Suppressor macrophage (primary cell): ENCODE measurements at regions not wholly inside any gene's neighbourhood (a gene's known extent, or its start where the extent isn't known, plus 50 kb on each side); places are given as distances from the start of the nearest gene placed in this dataset.
A peak's percentile ranks its signal among the peaks of the same experiment; 100 is the strongest.
"Not testable (repeated sequence)": the region's sequence is repeated elsewhere in the genome, so short reads cannot be mapped to it uniquely, and the experiment has no call there.

Experiments used
- DNase-seq, 4 experiments: peaks; one replicate each; pipeline ENCODE4 v3.0.0-alpha.2; 2020 to 2022

DNA sequence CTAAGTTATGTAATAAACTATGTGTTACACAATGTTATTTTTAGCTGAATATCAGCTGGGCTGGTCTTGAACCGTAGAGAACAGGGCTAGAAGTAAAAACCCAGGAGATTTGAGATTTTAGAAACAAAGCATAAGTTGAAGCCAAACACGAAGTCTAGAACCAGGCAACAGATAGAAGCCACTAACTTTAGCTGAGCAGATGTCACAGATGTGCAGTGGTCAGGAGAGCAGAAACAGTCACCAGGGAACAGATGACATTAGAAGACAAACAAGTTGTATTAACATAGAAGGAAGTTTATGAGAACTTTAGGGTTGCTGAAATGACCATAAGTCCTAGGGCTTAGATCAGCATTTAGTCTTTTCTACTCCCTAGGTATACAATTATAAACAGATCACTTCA is 731.0 kb downstream of the ZNF385D start:
- no peak for DNase-seq

DNA sequence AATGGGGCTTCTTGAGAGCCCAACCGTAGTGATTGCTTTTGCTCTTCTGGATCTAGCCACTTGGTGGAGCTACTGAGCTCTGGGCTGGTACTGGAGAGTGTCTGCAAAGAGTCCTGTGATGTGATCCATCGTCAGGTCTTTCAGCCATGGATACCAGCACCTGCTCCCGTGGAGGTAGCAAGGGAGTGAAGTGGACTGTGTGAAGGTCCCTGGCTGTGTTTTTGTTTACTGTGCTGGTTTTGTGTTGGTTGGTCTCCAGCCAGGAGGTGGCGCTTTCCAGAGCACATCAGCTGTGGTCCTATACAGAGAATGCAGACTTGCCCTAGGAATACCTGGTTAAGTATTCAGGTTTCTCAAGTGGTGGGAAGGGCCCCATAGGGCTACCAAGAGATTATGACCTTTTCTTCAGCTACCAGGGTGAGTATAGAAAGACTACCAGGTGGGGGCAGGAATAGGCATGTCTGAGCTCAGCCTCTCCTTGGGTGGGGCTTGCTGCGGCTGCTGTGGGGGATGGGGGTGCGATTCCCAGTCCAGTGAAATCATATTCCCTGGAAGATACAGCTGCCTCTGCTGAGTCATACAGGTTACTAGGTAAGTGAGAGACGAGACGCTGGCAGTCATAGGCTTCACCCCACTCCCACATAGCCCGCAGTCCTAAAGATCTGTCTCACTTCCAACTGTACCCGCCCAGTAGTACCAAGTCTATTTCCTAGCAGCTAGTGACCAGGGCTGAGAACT is 733.7 kb downstream of the ZNF385D start:
- DNase-seq = peak in 1 of 4 experiments; percentile 3

DNA sequence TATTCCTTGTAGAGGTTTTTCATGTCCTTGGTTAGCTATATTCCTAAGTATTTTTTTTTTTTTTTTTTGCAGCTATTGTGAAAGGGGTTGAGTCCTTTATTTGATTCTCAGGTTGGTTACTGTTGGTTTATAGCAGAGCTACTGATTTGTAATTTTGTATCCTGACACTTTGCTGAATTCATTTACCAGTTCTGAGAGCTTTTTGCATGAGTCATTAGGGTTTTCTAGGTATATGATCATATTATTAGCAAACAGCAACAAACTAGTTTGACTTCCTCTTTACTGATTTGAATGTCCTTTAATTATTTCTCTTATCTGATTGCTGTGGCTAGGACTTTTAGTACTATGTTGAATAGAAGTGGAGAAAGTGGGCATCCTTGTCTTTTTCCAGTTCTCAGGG is 737.4 kb downstream of the ZNF385D start:
- DNase-seq = no peak

DNA sequence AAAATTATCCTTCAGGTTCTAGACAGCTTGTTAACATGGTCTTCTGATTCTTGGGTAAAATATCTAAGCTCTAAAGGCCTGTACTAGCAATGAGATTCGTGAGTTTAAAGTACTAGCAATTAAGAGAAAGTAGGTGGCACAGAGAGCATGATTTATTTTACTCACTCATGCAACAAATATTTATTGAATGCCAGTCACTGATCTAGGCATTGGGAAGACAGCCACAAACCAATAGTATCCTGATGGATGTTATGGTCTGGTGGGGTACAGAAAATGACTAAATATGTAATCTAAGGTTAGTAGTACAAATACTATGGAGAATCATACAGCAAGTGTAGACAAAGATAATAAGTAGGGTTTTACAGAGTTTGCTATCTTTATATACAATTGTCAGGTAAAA is 751.3 kb downstream of the ZNF385D start:
- no peak for DNase-seq

DNA sequence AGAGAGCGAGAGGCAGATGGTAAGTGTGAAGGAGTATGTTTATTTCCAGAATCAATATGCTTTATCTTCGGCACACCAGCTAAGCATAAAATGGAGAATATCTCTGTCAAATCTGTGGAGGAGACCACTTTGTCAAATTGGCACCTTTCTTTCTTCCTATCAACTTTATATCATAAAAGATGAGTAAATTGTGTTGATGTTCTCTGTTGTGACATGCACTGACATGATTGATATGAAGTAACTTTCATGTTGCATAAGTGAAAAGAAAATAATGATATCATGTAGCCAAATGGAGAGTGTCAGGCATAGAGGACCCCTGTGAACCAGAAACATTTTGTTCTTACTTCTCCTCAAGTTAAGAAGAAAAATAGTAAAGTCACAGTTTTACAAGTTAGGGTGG is 753.8 kb downstream of the ZNF385D start:
- no peak for DNase-seq

DNA sequence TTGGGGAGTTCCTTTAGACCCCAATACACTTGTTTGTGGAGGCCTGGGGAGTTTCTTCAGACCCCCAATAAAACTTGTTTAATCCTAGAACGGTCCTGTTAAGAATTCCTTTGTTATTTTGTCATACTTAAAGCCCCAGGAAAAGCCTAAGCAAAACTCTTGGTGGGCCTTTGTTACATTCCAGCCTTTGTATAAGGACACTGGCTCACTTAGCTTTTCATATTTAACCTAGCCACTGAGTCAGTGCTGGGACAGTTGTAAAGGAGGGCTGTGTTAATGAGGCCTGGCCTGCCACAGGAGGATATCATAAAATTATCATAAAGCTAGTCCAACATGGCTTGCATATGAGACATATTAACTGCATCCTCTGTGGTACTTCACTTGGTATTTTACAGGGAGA is 760.1 kb downstream of the ZNF385D start:
- no peak for DNase-seq

DNA sequence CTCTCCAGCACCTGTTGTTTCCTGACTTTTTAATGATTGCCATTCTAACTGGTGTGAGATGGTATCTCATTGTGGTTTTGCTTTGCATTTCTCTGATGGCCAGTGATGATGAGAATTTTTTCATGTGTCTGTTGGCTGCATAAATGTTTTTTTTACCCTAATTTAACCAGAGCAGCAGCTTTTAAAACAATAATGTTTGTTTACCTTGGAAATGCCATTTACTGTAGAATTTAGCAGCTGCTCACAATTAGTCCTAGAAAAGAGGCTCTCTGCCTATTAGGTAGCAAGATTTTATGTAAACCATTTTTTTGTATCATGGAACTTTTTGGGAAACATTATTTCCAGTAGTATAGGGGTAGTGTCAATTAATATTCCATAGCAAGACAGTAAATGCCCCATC is 761.4 kb downstream of the ZNF385D start:
- DNase-seq = not testable (repeated sequence)

DNA sequence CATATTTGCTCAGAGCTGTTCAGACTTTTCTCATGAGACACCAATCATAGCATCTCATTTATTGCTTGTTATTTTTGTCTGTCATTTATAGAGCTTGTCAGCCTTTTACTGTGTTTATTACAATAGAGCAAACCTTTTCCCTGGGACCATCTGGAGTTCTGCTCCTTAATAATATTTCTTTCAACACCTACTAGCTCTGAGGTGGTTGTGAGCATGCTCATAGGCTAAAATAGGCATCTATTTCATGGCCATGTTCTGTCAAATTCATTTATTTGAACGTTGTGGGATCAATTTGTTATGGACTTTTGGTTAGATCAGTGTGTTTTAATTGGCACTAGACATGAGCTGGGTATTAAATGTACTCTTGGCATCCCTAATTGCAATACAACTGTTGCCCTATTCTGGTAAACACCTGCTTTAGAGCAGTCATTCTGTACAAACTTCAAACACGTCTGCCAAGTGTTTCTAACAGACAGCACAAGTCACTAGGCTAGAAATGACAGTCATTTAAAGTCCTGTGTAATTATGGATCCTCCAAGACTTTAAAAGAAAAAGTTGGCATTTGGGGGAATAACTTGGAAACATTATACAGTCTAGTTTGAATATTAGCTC is 766.3 kb downstream of the ZNF385D start:
- DNase-seq = no peak

DNA sequence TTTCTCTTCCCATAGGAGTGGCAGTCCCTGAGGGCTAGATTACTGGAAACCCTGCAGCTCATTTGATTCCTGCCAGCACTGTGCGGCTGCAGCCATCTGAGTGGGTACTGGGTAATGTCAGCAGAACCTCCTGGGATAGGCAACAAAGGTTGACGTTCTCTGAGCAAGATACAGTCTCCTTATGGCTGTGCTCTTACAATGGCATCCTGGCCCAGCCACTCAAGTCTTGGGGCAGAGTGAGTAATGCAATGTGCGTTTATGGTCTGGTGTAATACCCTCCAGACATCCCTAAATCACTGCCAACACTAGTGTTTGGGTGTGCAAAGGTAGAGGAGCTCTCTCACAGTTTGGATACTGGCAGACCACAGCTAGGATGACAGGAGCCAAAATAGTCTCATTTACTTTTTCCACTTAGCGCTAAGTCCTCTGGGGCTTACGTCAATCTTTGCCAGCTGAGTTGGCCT is 775.8 kb downstream of the ZNF385D start:
- DNase-seq = no peak

DNA sequence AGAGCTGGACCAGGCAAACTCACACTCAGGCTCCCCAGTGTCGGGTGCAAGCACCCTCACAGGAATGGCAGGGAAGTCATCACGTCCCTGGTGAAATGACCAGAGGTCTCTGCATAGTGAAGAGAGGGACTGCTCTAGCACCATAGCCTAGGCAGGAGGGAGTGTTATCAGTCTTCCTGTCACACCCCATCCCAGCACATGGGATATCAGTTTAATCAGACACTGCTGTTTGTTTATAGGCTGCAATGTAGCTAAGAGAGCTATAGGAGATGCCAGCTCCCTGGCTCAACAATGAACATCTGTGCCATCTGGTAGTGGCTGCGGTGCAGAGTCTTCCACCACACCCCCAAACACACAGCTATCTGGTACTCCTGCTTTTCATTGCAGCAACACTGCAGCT is 776.6 kb downstream of the ZNF385D start:
- DNase-seq = no peak

DNA sequence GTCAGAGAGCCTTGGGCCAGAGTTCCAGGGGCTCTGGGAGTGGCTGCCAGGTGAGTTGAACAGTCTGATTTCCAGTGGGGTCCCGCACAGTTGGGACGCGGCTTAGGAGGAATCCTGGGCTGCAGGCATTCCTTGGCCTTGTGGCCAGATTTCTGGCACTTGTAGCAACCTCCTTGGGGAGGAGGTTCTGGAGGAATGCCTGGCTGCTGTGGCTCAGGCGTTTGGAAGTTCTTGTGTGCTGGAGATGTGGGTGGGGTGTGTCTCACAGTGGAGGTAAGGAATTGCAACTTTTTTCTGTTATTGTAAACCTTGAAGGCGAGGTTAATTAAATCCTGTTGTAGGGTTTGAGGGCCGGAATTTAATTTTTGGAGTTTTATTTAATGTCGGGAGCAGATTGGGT is 780.2 kb downstream of the ZNF385D start:
- not testable (repeated sequence) for DNase-seq

DNA sequence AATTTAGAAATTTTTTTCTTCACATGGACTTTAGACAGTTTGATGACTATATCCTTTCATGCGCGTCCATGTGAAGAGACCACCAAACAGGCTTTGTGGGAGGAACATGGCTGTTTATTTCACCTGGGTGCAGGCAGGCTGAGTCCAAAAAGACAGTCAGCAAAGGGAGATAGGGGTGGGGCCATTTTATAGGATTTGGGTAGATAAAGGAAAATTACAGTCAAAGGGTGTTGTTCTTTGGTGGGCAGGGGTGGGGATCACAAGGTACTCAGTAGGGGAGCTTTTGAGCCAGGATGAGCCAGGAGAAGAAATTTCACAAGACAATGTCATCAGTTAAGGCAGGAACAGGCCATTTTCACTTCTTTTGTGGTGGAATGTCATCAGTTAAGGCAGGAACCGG is 781.5 kb upstream of the SGO1 start:
- not testable (repeated sequence) for DNase-seq

DNA sequence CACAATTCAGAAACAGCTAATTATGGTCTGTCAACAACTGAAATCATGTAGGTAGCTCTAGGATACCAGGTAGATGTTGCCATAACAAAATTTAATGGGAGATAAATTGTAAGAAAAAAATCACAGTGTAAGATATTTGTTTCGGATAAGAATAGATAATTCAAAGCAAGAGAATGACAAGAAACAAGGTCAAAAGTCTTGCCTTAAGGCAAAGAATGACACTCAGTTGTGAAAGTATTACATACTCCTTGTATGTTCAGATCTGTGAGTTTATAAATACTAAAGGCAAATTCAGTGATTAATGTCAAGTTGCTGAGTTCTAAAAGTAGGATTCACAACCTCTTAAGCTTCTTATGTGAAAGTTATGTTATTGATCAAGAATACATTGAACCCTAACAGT is 772.2 kb upstream of the SGO1 start:
- DNase-seq = no peak

DNA sequence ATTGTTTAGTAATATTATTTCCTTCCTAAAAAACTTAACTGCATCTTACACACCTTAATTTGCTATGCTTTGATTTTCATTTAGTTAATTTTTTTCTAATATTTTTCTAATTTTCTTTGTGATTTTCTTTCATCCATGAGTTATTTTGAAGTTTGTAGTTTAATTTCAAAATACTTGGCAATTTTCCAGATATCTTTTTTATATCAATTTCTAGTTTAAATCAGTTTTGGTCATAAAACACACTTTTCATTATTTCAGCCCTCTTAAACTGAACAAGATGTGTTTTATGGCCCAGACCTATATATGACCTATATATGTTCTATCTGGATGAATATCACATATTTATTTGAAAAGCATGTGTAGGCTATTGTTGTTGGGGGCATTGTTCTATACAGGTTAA is 759.9 kb upstream of the SGO1 start:
- no peak for DNase-seq

DNA sequence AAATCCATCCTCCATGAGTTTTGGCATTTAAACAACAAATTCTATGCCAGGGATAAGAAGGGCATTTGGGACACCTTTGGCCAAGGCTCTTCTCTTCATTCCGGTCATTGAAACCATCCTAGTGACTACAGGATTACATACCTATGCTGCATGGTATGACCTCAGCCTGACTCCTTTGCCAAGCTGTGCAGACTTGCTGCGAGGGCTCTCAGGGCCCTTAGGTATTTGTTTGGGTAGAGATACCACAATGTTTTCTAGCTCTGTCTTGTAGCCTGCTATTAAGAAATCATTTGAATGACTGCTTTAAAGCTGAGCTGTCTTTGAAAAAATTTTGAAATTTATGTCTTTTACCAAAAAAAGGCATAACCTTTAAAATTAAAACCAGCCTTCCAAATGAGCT is 749.8 kb upstream of the SGO1 start:
- no peak for DNase-seq

DNA sequence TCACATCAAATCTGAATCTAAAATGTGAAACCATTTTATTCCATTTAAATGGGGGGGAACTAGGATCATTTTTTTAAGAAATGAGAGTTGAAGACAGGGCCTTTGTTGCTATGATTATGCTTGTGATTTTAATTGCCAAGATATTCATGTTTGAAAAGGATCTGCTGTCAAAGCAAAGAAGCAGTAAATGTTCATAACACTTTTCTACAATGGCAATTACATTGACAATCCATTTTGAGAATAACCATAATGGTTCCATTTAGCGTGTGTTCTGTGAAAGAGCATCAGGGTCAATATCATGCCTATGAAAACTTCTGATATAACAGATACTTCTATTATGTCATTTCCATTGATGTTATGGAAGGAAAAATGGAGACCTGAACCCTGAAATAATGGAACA is 745.8 kb upstream of the SGO1 start:
- DNase-seq = no peak

DNA sequence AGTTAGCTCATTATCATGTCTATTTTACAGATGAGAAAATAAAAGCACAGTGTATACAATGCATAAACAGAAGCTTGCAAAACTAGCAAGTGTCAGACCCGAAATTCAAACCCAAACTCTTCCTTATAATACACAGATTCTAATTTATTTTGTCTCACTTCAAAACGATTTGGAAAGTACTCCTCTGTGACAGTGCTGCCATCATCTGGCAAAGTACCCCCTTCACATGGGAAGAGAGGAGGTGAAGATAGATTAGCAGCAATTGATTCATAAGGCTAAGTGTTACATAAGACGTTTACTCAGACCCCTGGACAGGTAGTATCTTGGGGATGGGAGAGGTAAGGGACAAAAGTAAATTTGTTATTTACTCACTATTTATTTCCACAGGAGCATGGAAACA is 744.0 kb upstream of the SGO1 start:
- DNase-seq = no peak

DNA sequence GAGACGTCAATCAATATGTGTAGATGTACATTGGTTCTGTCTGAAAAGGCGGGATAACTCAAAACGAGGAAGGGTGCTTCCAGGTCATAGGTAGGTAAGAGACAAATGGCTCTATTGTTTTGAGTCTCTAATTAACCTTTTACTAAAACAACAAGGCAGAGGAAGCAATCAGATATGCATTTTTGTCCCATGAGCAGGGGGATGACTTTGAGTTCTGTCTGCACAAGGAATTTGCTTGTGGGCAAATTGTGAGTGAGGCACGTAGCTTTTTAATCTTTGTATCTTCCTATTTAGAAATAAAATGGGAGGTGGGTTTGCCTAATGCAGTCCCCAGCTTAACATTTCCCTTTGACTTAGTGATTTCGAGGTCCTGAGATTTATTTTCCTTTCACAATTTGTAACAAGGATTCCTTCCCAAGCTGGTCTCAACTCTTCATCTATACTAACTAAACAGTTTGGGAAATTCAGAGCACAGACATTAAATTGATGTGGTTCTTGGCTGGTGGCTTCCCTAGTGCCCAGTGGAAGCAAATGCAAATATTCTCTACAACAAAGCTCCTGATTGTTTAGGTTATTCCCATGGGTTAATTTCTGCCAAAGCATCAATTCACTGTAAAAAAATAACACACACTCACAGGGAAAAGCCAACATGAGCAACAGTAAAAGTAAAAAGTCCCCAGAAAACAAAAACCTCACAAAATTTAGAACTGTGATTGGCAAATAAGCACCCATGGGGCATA is 738.8 kb upstream of the SGO1 start:
- no peak for DNase-seq

DNA sequence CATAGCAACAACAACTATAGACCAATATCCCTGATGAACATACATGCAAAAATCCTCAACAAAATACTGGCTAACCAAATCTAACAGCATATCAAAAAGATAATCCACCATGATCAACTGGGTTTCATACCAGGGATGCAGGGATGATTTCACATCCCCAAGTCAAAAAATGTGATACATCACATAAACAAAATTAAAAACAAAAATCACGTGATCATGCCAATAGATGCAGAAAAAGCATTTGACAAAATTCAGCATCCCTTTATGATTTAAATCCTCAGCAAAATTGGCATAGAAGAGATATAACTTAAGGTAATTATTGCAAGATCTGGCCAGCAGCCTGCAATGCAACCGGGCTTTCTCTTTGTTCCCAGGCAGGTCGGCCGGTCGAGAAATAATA is 735.1 kb upstream of the SGO1 start:
- DNase-seq = not testable (repeated sequence)

DNA sequence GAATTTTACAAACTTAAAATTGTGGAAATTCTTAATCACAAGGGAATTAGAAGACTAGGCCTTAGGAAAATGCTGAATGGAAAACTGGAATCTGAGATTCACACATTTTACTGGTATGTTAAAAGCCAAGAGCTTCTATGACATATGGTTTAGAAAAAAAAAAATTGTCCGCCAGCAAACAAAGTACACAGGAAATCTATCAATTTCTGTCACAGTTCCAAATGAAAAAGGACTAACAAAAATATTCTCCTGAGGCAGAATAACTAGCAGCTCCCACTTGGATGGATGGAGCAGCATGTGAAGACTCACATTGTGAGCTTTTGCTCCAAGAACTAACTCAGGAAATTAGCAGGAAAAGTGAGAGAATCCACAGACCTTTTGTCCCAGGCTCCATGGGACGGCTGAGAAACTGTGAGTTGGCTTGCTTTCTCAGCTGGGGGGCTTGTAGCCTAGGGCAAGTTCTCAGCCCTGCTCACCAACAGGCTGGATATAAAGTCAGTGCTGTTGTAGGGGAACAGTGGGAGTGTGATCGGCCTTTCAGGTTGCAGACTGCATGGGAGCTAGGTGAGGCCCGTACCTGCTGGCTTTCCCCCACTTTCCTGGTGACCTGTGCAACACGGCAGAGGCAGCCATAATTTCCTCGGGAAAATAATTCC is 731.1 kb upstream of the SGO1 start:
- no peak for DNase-seq

DNA sequence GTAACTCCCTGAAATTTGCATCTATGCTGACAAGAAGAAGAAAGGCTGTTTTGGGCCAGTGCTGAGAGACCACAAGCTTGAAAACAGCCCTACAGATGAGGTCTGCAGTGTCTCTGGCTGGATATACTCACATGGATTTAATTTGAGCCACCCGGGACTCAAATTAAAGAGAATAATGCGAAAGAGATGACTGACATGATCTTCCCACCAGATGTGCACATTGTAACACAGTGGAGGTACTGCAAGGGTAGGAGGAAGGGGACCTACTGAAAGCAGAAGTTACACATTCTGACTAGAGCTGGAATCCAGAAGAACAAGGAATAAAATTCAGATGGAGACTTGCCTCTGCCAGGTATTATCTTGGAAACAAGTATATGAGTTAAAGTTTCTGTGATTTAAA is 728.3 kb upstream of the SGO1 start:
- no peak for DNase-seq

DNA sequence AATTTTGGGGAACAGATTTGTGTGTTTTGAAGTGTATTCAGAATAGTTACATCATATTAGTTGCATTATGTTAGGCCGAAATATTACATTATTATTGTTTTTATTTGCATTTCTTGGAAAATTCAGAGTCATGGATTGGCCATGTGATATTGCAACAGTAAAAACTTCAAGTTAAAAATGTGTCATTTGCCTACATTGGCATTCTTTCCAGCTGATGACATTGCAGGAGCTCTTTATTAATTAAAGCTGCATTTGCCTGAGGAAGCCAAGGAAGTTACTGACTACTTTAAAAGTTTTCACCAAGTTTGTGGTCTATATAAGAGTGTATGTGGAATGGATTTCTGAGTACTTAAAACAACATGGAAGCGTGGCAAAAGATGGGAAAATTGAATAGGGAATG is 726.4 kb upstream of the SGO1 start:
- DNase-seq = no peak

DNA sequence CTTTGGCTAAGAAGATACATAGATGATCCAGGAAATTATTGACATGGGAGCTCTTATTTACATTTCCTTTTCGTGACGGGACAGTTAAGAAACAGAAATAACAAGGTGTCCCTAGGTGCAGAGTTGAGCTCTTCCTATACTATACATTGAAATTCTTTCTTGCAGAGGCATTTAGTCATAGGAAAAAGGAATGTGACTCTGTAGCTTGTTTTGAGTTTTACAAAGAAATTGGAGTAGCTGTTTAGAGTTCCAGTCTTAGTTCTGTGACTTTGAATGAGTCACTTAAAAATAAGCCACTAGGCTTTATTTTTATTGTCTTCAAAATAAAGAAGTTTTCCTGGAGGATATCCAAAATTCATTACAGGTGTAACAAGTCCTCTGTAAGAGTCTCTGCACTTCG is 723.5 kb upstream of the SGO1 start:
- no peak for DNase-seq
